ENCODE measurements at regions not wholly inside any gene's neighbourhood (a gene's known extent, or its start where the extent isn't known, plus 50 kb on each side); places are given as distances from the start of the nearest gene placed in this dataset.
A peak's percentile ranks its signal among the peaks of the same experiment; 100 is the strongest.
"Not testable (repeated sequence)": the region's sequence is repeated elsewhere in the genome, so short reads cannot be mapped to it uniquely, and the experiment has no call there.

GRCh38 chr11:67792273-67792990, 118.0 kb upstream of the ALDH3B2 start:
- H3K9me3 ChIP-seq (ENCODE audit: control insufficient read depth, insufficient read depth, low read length); DNase-seq (ENCODE audit: low read depth, low spot score); H3K27ac ChIP-seq (ENCODE audit: low read depth, low read length); CTCF ChIA-PET; H3K27me3 ChIP-seq (ENCODE audit: control insufficient read depth, insufficient read depth, low read length); H3K4me3 ChIP-seq (ENCODE audit: low read depth, low read length); POLR2A ChIA-PET: not testable (repeated sequence)
- TF ChIP-seq CTCF (IDR thresholded peaks at IDR 0.05; ENCODE audit: low read depth, low read length) = peak; percentile 46

- H3K27me3 ChIP-seq (ENCODE audit: control insufficient read depth, insufficient read depth, low read length); H3K4me3 ChIP-seq (ENCODE audit: low read depth, low read length); POLR2A ChIA-PET; H3K9me3 ChIP-seq (ENCODE audit: control insufficient read depth, insufficient read depth, low read length); H3K27ac ChIP-seq (ENCODE audit: low read depth, low read length); CTCF ChIA-PET; DNase-seq (ENCODE audit: low read depth, low spot score): not testable (repeated sequence)
Measured at GRCh38 chr11:67791598-67792170, 117.3 kb upstream of the ALDH3B2 start.

GRCh38 chr11:67788341-67788695, 113.9 kb upstream of the ALDH3B2 start:
- DNase-seq (ENCODE audit: low read depth, low spot score); H3K9me3 ChIP-seq (ENCODE audit: control insufficient read depth, insufficient read depth, low read length); CTCF ChIA-PET; H3K4me3 ChIP-seq (ENCODE audit: low read depth, low read length); POLR2A ChIA-PET; H3K27me3 ChIP-seq (ENCODE audit: control insufficient read depth, insufficient read depth, low read length); H3K27ac ChIP-seq (ENCODE audit: low read depth, low read length): not testable (repeated sequence)

GRCh38 chr11:67787681-67788340, 113.4 kb upstream of the ALDH3B2 start:
- CTCF ChIA-PET; POLR2A ChIA-PET; DNase-seq (ENCODE audit: low read depth, low spot score): not testable (repeated sequence)

GRCh38 chr11:67781967-67782366, 107.5 kb upstream of the ALDH3B2 start:
- CTCF ChIA-PET; H3K9me3 ChIP-seq (ENCODE audit: control insufficient read depth, insufficient read depth, low read length); DNase-seq (ENCODE audit: low read depth, low spot score); H3K27ac ChIP-seq (ENCODE audit: low read depth, low read length); H3K27me3 ChIP-seq (ENCODE audit: control insufficient read depth, insufficient read depth, low read length); H3K4me3 ChIP-seq (ENCODE audit: low read depth, low read length); POLR2A ChIA-PET: not testable (repeated sequence)

More at GRCh38 chr11:67787681-67788340, 113.4 kb upstream of the ALDH3B2 start:
- H3K27me3 ChIP-seq (ENCODE audit: control insufficient read depth, insufficient read depth, low read length); H3K4me3 ChIP-seq (ENCODE audit: low read depth, low read length); H3K27ac ChIP-seq (ENCODE audit: low read depth, low read length); H3K9me3 ChIP-seq (ENCODE audit: control insufficient read depth, insufficient read depth, low read length): not testable (repeated sequence)

- H3K27me3 ChIP-seq (ENCODE audit: control insufficient read depth, insufficient read depth, low read length); CTCF ChIA-PET; H3K4me3 ChIP-seq (ENCODE audit: low read depth, low read length); H3K9me3 ChIP-seq (ENCODE audit: control insufficient read depth, insufficient read depth, low read length); POLR2A ChIA-PET; H3K27ac ChIP-seq (ENCODE audit: low read depth, low read length); DNase-seq (ENCODE audit: low read depth, low spot score): not testable (repeated sequence)
Measured at GRCh38 chr11:67781506-67781905, 107.1 kb upstream of the ALDH3B2 start.

GRCh38 chr11:67780056-67780455, 105.6 kb upstream of the ALDH3B2 start:
- Histone ChIP-seq H3K27ac (ENCODE audit: low read depth, low read length) (no peak overlapping the region), H3K4me3 (ENCODE audit: low read depth, low read length) (no peak overlapping the region), H3K9me3 (ENCODE audit: control insufficient read depth, insufficient read depth, low read length) (no peaks in the 10 kb centered on the region), H3K27me3 (ENCODE audit: control insufficient read depth, insufficient read depth, low read length) (peaks cover under 1% of the 10 kb centered on the region)
- no peak for DNase-seq (ENCODE audit: low read depth, low spot score)
- TF ChIP-seq CTCF (IDR thresholded peaks at IDR 0.05; ENCODE audit: low read depth, low read length) = no peak
- POLR2A ChIA-PET = interaction anchor here (0.6 kb wide), 1 partner anchor 120 kb away, joined by 3 read pairs; no protein-coding TSS in a partner anchor
- CTCF ChIA-PET = no interaction called here

- H3K9me3 ChIP-seq (ENCODE audit: control insufficient read depth, insufficient read depth, low read length); CTCF ChIA-PET; H3K4me3 ChIP-seq (ENCODE audit: low read depth, low read length); H3K27ac ChIP-seq (ENCODE audit: low read depth, low read length); H3K27me3 ChIP-seq (ENCODE audit: control insufficient read depth, insufficient read depth, low read length); DNase-seq (ENCODE audit: low read depth, low spot score): not testable (repeated sequence)
- POLR2A ChIA-PET = interaction anchor here (0.6 kb wide), 1 partner anchor 121 kb away, joined by 3 read pairs; no protein-coding TSS in a partner anchor
Measured at GRCh38 chr11:67779189-67779875, 104.9 kb upstream of the ALDH3B2 start.

Data from AG04450 (cell line).